SU-DHL-6 (cell line): ENCODE measurements at regions not wholly inside any gene's neighbourhood (a gene's known extent, or its start where the extent isn't known, plus 50 kb on each side); places are given as distances from the start of the nearest gene placed in this dataset.

ENCODE experiments used
- CTCF ChIP-seq: fragments of 200-600 bp; sonication (generic); IDR thresholded peaks from one replicate; pipeline ENCODE4 v1.5.1; 2017; ENCODE audit warnings: antibody characterized with exemption, mild to moderate bottlenecking, low read length, moderate library complexity; ENCODE audit not compliant: insufficient read depth, poor library complexity, severe bottlenecking
- EZH2phosphoT487 ChIP-seq: fragments of 200-600 bp; sonication (generic), shearing (Covaris generic); conservative IDR thresholded peaks from 2 replicates; pipeline ENCODE4 v1.6.1; 2018; ENCODE audit warnings: mild to moderate bottlenecking, antibody characterized with exemption, low read length, moderate library complexity, mixed read lengths

GRCh38 chr5:29524227-29524626 is 1669.3 kb upstream of the CDH6 start:
- no peak for TF ChIP-seq CTCF
- TF ChIP-seq EZH2phosphoT487: no peak
